Neural crest cell (in vitro differentiated cells): ENCODE measurements at regions not wholly inside any gene's neighbourhood (a gene's known extent, or its start where the extent isn't known, plus 50 kb on each side); places are given as distances from the start of the nearest gene placed in this dataset.

Experiments
- DNase-seq: peaks from one replicate; pipeline ENCODE4 v3.0.0; 2021; ENCODE audit warnings: low read depth, mixed read lengths, low spot score
- H3K27ac Mint-ChIP-seq: one replicate; pipeline ENCODE4 v1.8.0; 2021; ENCODE audit warnings: mild to moderate bottlenecking, mixed read lengths; ENCODE audit not compliant: unreplicated experiment
- H3K27me3 Mint-ChIP-seq: 2 replicates; pipeline ENCODE4 v1.8.0; 2021; ENCODE audit warnings: low read depth, mild to moderate bottlenecking, mixed read lengths
- H3K36me3 Mint-ChIP-seq: 2 replicates; pipeline ENCODE4 v1.8.0; 2021; ENCODE audit warnings: low read depth, mild to moderate bottlenecking, mixed read lengths
- H3K4me1 Mint-ChIP-seq: 2 replicates; pipeline ENCODE4 v1.8.0; 2021; ENCODE audit warnings: mixed read lengths
- H3K4me3 Mint-ChIP-seq: one replicate; pipeline ENCODE4 v1.8.0; 2021; ENCODE audit warnings: mild to moderate bottlenecking, mixed read lengths
- H3K9me3 Mint-ChIP-seq: 2 replicates; pipeline ENCODE4 v1.8.0; 2021; ENCODE audit warnings: mixed read lengths
- CTCF ChIP-seq: fragments of 200-600 bp; sonication (generic); conservative IDR thresholded peaks from 2 replicates; pipeline ENCODE4 v1.5.0; 2021; ENCODE audit warnings: antibody characterized with exemption, mild to moderate bottlenecking

- Mint-ChIP-seq H3K4me1 (no peaks in the 10 kb centered on the region), H3K9me3 (no peaks in the 10 kb centered on the region), H3K27ac (no peak overlapping the region), H3K36me3 (no peaks in the 10 kb centered on the region), H3K27me3 (peaks cover 9% of the 10 kb centered on the region), H3K4me3 (no peak overlapping the region)
- DNase-seq: no peak
- TF ChIP-seq CTCF: no peak
These were observed 501.9 kb downstream of the SHISA9 start for GRCh38 chr16:13403326-13403725.

- Mint-ChIP-seq H3K27me3 (peaks cover 3% of the 10 kb centered on the region), H3K4me1 (no peaks in the 10 kb centered on the region), H3K9me3 (no peaks in the 10 kb centered on the region), H3K4me3 (no peak overlapping the region), H3K27ac (no peak overlapping the region), H3K36me3 (no peaks in the 10 kb centered on the region)
- no peak for TF ChIP-seq CTCF
- no peak for DNase-seq
These were observed 505.8 kb upstream of the ERCC4 start for GRCh38 chr16:13414154-13414553.

- DNase-seq: no peak
- no peak for TF ChIP-seq CTCF
- Mint-ChIP-seq H3K36me3 (no peaks in the 10 kb centered on the region), H3K4me3 (no peak overlapping the region), H3K4me1 (no peaks in the 10 kb centered on the region), H3K9me3 (peaks cover 3% of the 10 kb centered on the region), H3K27me3 (peaks cover 5% of the 10 kb centered on the region), H3K27ac (no peak overlapping the region)
These were observed 500.4 kb upstream of the ERCC4 start for GRCh38 chr16:13419589-13419988.

GRCh38 chr16:13421726-13422125 is 498.2 kb upstream of the ERCC4 start:
- Mint-ChIP-seq H3K4me1 (no peaks in the 10 kb centered on the region), H3K9me3 (peaks cover 5% of the 10 kb centered on the region), H3K4me3 (no peak overlapping the region), H3K27me3 (peaks cover 3% of the 10 kb centered on the region), H3K36me3 (no peaks in the 10 kb centered on the region), H3K27ac (no peak overlapping the region)
- DNase-seq: no peak
- TF ChIP-seq CTCF: no peak

GRCh38 chr16:13425836-13426235 is 494.1 kb upstream of the ERCC4 start:
- H3K9me3 Mint-ChIP-seq: peaks cover 13% of the 10 kb centered on the region
- no peak overlapping the region for H3K4me3 Mint-ChIP-seq
- H3K36me3 Mint-ChIP-seq: no peaks in the 10 kb centered on the region
- no peak for DNase-seq
- peaks cover 3% of the 10 kb centered on the region for H3K27me3 Mint-ChIP-seq
- no peak for TF ChIP-seq CTCF
- no peaks in the 10 kb centered on the region for H3K4me1 Mint-ChIP-seq
- H3K27ac Mint-ChIP-seq: no peak overlapping the region

GRCh38 chr16:13426269-13426668 is 493.7 kb upstream of the ERCC4 start:
- Mint-ChIP-seq H3K9me3 (peaks cover 13% of the 10 kb centered on the region), H3K27me3 (peaks cover 3% of the 10 kb centered on the region), H3K4me1 (no peaks in the 10 kb centered on the region), H3K36me3 (no peaks in the 10 kb centered on the region), H3K4me3 (no peak overlapping the region), H3K27ac (no peak overlapping the region)
- DNase-seq: no peak
- TF ChIP-seq CTCF: no peak
